Left forelimb (tissue), 1 donor: ENCODE measurements at regions not wholly inside any gene's neighbourhood (a gene's known extent, or its start where the extent isn't known, plus 50 kb on each side); places are given as distances from the start of the nearest gene placed in this dataset.
"Not testable (repeated sequence)": the region's sequence is repeated elsewhere in the genome, so short reads cannot be mapped to it uniquely, and the experiment has no call there.

Experiments used
- DNase-seq: peaks from one replicate; pipeline ENCODE4 v3.0.0-alpha.2; 2018; ENCODE audit warnings: low spot score

DNA sequence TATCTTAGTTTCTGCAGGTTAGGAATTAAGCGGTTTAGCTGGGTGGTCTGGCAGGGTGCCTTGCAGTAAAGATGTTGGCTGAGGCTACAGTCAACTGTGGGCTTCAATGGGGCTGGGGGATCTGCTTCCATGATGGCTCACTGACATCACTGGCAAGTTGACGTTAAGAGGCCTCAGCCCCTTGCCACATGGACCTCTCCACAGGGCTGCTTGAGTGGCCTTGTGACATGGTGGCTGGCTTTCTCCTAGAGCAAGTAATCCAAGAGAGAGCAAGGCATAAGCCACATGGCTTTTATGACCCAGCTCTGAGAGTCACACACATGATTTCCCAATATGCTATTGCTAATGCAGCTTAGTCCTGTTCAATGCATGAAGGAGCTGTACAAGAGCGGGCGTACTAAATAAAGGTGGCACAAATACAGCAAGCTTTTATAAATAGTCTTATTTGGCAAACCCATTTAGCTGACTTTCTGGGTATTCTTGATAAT, 109.1 kb downstream of the SEPTIN7 start:
- DNase-seq = no peak

DNA sequence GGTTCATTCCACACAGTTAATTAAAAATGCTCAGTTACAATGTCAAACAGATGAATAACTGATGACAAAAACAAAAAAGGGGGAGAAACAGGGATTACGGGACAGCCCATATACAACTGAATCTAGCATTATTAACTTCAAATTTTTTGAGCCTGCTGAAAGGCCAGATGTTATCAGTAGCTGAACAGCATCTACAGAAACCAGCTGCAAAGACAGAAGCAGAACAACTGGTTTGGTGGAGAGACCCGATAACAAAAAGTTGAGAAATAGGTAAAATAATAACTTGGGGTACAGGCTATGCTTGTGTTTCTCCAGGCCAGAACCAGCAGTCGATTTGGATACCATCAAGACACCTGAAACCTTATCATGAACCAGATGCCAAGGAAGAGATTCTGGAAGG, 109.8 kb downstream of the SEPTIN7 start:
- DNase-seq = not testable (repeated sequence)

DNA sequence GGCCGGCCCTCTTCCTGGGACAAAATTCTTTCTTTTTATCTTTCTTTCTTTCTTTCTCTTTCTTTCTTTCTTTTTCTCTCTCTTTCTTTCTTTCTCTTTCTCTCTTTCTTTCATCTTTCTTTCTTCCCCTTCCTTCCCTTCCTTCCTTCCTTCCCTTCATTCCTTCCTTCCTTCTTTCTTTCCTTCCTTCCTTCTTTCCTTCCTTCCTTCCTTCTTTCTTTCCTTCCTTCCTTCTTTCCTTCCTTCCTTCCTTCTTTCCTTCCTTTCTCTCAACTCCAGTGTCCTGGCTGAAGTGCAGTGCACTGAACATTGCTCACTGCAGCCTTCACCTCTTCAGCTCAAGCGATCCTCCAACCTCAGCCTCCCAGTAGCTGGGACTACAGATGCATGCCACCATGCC, 112.5 kb downstream of the SEPTIN7 start:
- not testable (repeated sequence) for DNase-seq

DNA sequence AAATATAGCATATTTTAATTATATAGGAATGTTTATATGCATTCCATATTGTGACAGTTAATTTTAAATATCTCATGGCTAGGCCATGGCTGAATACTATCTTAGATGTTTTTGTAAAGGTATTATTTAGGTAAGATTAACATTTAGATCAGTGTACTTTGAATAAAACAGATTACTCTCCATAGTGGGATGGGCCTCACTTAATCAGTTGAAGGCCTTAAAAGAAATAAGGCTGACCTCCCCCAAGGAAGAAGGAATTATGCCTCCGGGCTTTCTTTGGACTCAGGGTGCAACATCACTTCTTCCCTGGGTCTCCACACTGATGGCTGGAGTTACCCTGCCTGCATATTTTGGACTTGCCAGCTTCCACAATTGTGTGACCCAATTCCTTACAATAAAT, 113.4 kb downstream of the SEPTIN7 start:
- DNase-seq = not testable (repeated sequence)

DNA sequence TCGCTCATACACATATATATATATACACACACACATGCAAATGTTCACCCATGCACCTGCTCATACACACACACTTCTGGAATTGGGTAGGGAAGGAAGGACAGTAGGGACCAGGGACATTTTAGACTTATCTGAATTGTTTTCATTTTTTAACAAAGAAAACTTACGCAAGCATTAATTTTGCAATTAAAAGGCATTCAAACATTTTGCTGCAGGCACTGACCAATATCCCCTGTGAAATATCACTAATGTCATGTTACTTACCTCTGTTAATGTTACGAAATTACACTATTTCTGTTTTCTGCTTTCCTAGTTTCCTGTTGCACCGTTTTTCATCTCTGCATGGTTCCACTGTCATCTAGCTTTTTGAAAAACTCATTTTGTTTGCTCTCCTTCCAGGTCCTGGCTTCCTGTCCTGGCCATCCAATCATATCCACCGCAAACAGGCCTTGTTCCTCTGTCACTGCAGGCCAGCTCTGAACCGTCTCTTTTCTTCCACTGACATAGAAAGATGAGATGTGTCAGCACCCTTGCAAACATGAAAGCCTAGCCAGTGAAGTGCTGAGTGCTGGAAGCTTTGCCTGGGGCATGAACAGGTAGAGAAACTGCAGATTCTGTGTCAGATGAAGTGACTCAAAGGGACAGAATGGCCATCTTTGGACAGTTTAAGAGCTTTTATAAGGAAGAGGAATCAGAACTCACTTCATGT, 114.5 kb downstream of the SEPTIN7 start:
- DNase-seq = not testable (repeated sequence)

DNA sequence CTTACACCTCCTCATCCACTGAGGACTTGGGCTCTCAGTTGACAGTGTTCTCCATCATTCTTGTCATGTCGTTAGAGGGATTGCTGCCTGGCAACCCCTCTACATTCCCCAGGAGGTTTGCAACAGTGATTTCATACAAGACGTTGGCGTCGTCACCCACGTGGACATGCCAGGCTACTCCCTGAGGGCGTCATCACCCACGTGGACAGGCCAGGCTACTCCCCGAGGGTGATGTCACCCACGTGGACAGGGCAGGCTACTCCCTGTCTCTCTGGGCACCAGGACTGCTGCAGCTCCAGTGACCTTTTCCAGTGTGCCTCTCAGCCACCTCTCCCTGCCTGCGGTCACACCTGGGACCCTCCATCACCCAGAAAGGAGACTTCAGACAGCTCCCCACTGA, 117.4 kb downstream of the SEPTIN7 start:
- not testable (repeated sequence) for DNase-seq

DNA sequence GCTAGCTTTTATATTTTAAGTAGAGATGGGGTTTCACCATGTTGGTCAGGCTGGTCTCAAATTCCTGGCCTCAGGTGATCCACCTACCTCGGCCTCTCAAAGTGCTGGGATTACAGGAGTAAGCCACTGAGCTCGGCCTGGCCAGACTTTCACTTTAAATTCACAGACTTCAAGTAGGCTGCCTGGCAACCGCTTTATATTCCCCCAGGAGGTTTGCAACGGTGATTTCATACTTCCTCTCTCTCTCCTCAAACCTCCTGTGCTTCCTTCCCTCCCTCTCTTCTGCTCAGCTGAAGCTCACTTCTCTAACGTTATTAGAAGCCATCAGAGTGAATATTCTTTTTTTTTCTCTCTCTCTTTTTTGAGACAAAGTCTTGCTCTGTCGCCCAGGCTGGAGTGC, 118.8 kb downstream of the SEPTIN7 start:
- DNase-seq = not testable (repeated sequence)

DNA sequence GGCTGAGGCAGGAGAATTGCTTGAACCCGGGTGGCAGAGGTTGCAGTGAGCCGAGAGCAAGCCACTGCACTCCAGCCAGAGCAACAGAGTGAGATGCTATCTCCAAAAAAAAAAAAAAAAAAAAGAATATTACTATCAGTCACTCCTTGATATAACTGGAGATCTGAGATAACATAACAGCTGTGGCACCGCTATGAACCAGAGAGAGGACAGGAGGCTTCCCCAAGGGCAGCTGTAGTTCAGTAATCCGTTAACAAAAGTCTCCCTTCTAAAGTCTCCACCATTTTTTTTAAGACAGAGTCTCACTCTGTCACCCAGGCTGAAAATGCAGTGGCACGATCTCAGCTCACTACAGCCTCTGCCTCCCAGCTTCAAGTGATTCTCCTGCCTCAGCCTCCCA, 120.5 kb downstream of the SEPTIN7 start:
- not testable (repeated sequence) for DNase-seq

DNA sequence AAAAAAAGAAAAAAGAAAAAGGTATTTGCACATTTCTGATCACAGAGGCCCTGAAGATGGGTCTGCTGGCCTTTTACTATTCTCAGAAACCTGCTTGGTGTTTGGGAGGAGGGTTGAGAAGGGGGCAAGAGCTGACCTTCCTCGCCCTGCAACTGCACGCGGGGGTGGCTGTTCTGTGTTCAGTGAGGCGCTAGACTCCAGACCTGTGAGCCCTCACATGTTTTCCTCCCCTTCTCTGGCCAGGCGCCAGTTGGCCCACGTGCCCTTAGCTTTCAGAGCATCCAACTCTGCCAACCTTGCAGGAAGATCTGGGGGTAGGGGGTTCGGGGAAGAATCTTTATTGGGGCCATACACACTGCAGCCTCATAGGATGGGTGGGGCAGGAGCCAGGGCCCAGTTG, 123.8 kb downstream of the SEPTIN7 start:
- not testable (repeated sequence) for DNase-seq

DNA sequence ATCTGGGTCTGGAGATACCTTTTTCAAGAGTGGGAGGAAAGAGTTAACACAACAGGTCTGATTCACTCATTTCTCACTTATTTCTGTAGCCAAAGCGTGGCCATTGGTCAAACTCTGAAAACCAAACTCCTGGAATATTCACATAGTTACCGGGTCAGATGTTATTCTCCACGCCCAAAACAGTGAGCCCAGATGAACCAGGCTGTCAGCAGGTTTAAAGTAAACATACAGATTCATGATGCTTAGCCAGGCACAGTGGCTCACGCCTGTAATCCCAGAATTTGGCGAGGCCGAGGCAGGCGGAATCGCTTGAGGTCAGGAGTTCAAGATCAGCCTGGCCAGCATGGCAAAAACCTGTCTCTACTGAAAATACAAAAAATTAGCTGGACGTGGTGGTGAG, 126.1 kb downstream of the SEPTIN7 start:
- DNase-seq = not testable (repeated sequence)

DNA sequence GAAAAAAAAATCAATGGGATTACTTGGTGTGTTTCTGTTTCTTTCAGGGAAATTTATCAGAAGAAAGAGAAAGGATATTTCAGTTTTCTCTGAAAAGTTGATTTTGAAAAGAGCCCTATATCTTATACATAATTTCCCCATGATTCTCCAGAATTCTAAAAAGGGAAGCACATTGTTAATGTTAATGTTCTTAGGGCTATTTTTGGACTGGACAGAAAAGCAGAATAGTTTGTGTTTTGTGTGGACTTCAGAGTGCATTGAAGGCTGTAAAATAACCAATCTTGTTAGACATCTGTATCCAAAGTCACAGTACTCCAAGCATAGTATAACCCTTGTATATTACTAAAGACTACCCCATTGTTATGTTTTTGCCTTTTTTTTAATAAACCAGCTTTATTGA, 130.3 kb downstream of the SEPTIN7 start:
- not testable (repeated sequence) for DNase-seq

DNA sequence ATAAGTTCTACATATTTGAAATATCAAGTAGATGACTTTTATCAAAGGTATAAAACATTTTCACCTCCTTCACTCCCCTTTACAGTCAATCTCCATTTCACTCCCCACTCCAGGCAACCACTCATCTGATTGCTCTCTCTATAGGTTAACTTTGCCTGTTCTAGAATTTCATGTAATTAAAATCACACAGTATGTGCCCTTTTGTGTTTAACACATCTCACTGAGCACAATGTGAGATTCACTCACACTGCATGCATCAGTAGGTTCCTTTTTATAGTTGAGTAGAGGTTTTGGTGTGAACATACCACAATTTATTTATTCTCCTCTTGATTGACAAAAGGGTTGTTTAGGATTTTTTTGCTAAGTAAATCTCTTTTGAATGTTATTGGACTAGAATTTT, 130.7 kb downstream of the SEPTIN7 start:
- DNase-seq = not testable (repeated sequence)

DNA sequence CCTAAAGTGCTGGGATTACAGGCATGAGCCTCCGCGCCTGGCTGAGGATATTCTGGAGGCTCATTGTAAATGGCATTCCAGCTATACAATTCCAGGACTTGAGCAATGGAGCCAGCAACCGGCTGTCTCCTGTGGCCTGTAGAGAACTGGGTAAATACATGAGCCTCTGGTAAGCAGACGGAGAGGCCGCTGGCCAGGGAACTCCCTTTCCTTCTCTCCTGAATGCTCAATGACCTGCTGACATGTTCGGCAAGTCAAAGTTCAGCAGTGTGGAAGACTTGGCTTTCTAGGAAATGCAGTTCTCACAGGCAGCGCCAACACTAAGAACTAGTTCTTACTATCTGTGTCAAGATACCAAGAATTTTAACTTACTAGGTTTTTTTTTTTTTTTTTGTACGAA, 139.8 kb downstream of the SEPTIN7 start:
- not testable (repeated sequence) for DNase-seq

DNA sequence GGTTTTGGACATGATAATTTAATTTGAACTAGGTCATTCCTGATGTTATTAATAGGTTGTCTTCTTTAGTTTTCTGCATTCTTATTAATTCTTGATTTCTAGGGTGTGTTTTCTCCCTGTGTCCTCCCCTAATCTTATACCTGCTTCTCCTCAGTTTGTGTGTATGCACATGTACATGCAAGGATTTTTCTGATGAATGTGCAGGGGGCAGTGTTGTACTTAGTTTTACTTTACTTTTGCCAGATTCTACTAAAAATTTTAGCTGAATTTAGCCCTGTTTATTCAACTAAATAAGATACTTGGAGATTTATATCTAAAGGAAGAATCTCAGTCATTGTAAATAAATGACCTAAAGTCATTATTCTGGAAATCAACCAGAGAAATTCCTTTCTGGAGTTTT, 144.8 kb downstream of the SEPTIN7 start:
- DNase-seq = not testable (repeated sequence)

DNA sequence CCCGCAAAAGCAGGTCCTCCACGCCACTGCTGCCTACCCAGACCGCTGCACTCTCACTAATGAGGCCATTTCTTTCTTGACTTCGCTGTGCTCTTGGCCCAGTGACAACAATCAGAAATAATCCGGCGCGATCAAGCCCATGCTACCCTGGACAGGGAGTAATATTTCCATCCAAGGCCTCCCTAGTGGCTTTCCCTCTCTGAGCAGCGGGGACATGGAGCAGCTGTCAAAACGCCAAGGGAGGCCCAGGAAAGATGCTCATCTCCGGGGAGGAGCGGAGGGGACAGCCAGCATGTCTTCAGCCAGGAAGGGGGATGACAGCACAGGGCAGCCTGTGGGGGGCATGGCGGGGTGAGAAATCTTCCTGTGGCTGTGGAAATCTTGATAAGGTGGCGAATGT, 154.9 kb downstream of the SEPTIN7 start:
- DNase-seq = not testable (repeated sequence)

DNA sequence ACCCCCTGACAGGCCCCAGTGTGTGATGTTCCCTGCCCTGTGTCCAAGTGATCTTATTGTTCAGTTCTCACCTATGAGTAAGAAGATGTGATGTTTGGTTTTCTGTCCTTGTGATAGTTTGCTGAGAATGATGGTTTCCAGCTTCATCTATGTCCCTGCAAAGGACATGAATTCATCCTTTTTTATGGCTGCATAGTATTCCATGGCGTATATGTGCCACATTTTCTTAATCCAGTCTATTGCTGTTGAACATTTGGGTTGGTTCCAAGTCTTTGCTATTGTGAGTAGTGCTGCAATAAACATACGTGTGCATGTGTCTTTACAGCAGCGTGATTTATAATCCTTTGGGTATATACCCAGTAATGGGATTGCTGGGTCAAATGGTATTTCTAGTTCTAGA, 156.1 kb downstream of the SEPTIN7 start:
- not testable (repeated sequence) for DNase-seq

DNA sequence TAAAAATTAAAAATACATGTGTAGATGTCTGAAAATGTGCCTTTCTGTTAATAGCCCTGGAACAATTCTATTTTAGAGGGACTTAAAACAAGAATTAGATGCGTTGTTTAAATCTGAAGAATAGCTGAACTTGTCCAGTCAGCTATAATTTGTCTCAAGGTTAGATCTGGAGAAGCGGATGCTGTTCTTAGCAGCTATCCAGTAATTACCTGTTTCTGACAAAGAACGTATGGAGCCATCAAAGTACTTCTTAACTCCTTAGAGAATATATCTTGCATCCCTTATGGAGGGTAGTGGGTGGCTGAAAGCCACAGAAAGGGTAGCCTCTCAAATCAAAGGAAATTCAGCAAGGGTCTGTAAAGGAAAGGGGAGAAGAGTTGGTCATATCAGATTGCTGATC, 160.4 kb downstream of the SEPTIN7 start:
- not testable (repeated sequence) for DNase-seq

DNA sequence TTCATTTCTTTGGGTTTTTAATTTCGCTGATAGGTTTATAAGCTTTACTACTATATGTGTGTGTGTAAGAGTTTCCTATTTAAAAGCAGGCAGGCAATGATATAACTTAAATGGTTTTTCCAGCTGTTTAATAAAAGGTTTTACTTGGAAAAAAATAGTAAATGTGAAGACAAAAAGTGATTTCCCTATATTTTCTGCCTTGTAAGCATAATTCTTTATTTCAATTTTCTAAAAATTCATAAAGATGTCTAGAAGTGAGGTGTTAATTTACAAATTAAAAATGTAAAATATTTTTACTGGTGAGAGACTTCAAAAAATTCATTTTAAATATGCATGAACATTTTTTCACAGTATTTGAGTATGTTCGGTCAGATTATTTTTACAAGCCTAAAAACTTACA, 161.8 kb downstream of the SEPTIN7 start:
- DNase-seq = not testable (repeated sequence)

DNA sequence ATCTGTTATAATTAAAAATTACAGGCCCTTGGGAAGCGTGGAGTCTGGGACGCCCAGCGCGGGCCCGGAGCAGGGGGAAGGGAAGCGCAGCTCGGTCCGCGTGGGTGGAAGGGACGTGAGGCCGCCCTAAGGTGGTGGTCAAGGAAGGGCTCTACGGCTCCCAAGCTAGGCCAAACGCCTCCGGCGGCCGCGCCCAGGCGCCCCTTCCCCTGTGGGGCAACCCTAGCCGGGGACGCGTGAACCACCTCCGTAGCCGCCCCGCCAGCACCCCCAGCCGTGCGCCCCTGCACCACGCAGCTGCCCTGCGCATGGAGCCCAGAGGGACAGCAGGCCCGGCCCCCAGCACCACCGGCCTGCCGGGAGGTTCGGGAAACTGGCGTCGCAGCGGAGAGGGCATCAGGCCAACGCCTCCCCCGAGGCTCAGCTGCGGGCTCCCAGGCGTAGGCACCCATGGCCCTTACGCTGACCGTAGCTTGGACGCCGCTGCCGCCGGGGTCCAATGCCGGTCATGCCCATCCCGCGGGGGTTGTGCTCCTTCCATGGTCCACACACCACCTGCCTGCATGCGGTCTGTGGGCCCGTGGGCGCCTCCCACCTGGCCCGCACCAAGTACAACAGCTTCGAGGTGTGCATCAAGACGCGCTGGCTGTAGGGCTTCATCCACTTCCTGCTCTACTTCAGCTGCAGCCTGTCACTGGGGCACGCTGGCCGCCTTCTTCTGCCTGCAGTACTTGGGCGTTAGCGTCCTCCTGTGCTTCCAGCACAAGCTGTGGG, 166.7 kb downstream of the SEPTIN7 start:
- DNase-seq = no peak

DNA sequence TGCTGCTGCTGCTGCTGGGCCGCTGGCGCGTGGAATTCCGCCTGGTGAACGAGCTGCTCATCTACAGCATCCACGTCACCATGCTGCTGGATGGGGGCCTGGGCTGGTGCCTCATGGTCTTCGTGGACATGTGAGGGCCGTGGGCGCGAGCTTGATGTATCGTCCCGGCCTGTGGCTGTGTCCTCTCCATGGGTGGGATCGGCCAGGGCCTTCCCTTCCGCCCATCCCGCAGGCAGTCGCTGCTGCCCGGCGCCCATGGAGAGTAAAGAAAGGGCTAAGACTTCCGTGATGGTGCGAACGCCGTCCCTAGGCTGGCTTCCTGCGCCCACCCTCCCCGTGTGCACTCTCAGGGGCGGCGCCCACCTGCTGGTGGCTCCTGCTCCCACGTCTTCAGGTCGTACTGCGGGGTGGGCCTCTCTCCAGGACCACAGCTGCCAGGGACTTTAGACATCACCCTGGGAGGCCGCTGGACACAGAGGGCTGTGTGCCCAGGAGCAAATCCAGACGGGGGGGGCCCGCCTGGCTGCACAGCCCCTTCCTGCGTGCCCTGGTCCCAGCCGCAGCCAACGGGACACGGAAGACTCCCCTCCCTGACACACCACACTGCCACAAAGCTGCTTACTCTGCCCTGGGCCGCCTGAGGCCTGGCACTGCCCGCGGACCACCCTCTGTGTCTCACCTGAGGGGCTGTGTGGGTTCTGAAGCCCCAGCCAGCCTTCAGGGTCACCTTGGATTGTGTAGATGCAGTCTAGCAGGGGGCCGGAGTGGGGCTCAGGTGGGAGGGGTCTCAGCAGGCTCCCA, 167.5 kb downstream of the SEPTIN7 start:
- DNase-seq = no peak

DNA sequence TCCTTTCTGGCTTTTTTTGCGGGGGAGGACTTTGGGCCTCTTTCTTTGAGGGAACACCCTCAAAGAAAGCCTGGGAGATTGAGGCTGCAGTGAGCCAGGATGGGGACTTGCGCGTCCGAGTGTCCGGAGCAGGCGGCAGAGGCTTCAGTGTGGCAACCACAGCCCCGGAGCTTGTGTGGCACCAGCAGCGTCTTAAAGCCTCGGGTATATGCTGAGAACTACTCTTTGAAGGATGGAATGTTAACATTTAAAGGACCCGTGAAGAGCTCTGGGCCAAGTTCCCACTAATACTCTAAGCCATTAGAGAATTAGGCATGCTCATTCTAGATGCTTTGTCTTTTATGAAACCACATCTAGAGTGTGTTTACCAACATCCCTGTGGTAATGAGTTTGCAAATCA, 168.2 kb downstream of the SEPTIN7 start:
- no peak for DNase-seq

DNA sequence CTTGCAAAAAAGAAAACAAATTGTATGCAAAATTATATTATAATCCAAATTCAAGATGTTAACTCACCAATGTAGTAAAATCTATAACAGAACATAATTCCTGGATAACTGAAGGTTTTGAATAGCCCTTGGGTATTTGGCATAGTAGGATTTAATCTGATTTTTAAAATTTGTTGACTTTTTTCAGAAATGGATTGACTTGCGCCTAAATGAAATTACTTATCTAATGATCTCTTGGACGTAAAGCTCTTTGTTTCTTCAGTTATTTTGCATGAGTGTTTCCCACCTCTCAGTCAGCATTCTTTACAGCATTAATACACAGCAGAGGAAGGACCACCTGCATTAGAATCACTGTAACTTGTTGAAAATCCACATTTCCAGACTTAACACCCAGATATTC, 169.6 kb downstream of the SEPTIN7 start:
- DNase-seq = no peak
